AG09309 (cell line): ENCODE measurements at regions not wholly inside any gene's neighbourhood (a gene's known extent, or its start where the extent isn't known, plus 50 kb on each side); places are given as distances from the start of the nearest gene placed in this dataset.

Source experiments
- DNase-seq: peaks from one replicate; pipeline ENCODE4 v3.0.0-alpha.2; 2010; ENCODE audit warnings: low read depth
- H3K4me3 ChIP-seq: 2 replicates; pipeline ENCODE4 v1.5.1; 2011; ENCODE audit warnings: mild to moderate bottlenecking, low read depth, low read length, moderate library complexity; ENCODE audit not compliant: control insufficient read depth
- CTCF ChIP-seq: IDR thresholded peaks from 2 replicates; pipeline ENCODE4 v1.5.1; 2011; ENCODE audit warnings: mild to moderate bottlenecking, low read depth, low read length, inconsistent platforms; ENCODE audit not compliant: insufficient read depth, control insufficient read depth; ENCODE audit errors: missing control alignments

- no peak overlapping the region for H3K4me3 ChIP-seq
- no peak for TF ChIP-seq CTCF
- DNase-seq = no peak
These were observed 188.9 kb downstream of the RHOU start for GRCh38 chr1:228923973-228924686.

- no peak overlapping the region for H3K4me3 ChIP-seq
- TF ChIP-seq CTCF = no peak
- DNase-seq = no peak
These were observed 190.4 kb downstream of the RHOU start for GRCh38 chr1:228925691-228926090.

GRCh38 chr1:228927421-228927820 is 192.1 kb downstream of the RHOU start:
- no peak for TF ChIP-seq CTCF
- no peak for DNase-seq
- no peak overlapping the region for H3K4me3 ChIP-seq

GRCh38 chr1:228927946-228928898 is 192.9 kb downstream of the RHOU start:
- DNase-seq = no peak

GRCh38 chr1:228929476-228930027 is 194.3 kb downstream of the RHOU start:
- DNase-seq = no peak
- TF ChIP-seq CTCF = no peak

More at GRCh38 chr1:228927946-228928898, 192.9 kb downstream of the RHOU start:
- TF ChIP-seq CTCF = no peak
- no peak overlapping the region for H3K4me3 ChIP-seq

GRCh38 chr1:228930479-228930957 is 195.2 kb downstream of the RHOU start:
- no peak for DNase-seq
- H3K4me3 ChIP-seq = no peak overlapping the region
- TF ChIP-seq CTCF = no peak

More at GRCh38 chr1:228929476-228930027, 194.3 kb downstream of the RHOU start:
- no peak overlapping the region for H3K4me3 ChIP-seq
